SK-N-SH (cell line): ENCODE measurements at regions not wholly inside any gene's neighbourhood (a gene's known extent, or its start where the extent isn't known, plus 50 kb on each side); places are given as distances from the start of the nearest gene placed in this dataset.

Experiments used
- CTCF ChIP-seq: fragments of 200-600 bp; sonication (generic); IDR thresholded peaks from 2 replicates; pipeline ENCODE4 v1.6.1; 2017; ENCODE audit warnings: antibody characterized with exemption, mild to moderate bottlenecking, moderate library complexity
- FOXM1 ChIP-seq: IDR thresholded peaks from 2 replicates; pipeline ENCODE4 v1.4.0; 2012; ENCODE audit warnings: low read depth, mild to moderate bottlenecking
- RCOR1 ChIP-seq: fragments of 150-350 bp; IDR thresholded peaks from 2 replicates; pipeline ENCODE4 v1.6.1; 2017; ENCODE audit warnings: antibody characterized with exemption, low read length
- SMC3 ChIP-seq: IDR thresholded peaks from 2 replicates; pipeline ENCODE4 v1.6.1; 2012; ENCODE audit warnings: low read depth, low read length, improper control_type of control experiment
- TCF12 ChIP-seq: IDR thresholded peaks from 2 replicates; pipeline ENCODE4 v1.4.0; 2012
- TEAD4 ChIP-seq: IDR thresholded peaks from 2 replicates; pipeline ENCODE4 v1.4.0; 2012; ENCODE audit warnings: mild to moderate bottlenecking, borderline replicate concordance; ENCODE audit not compliant: insufficient read depth
- YY1 ChIP-seq: IDR thresholded peaks from 2 replicates; pipeline ENCODE4 v1.4.0; 2012; ENCODE audit warnings: low read depth, mild to moderate bottlenecking
- ZBTB33 ChIP-seq: IDR thresholded peaks from 2 replicates; pipeline ENCODE4 v1.4.0; 2012; ENCODE audit warnings: low read depth, borderline replicate concordance

GRCh38 chr10:30158325-30158960 is 99.1 kb upstream of the JCAD start:
- TF ChIP-seq CTCF (no peak), TEAD4 (no peak), ZBTB33 (no peak), YY1 (no peak), FOXM1 (no peak), TCF12 (no peak), RCOR1 (no peak), SMC3 (no peak)
